ENCODE measurements at regions not wholly inside any gene's neighbourhood (a gene's known extent, or its start where the extent isn't known, plus 50 kb on each side); places are given as distances from the start of the nearest gene placed in this dataset.

DNA sequence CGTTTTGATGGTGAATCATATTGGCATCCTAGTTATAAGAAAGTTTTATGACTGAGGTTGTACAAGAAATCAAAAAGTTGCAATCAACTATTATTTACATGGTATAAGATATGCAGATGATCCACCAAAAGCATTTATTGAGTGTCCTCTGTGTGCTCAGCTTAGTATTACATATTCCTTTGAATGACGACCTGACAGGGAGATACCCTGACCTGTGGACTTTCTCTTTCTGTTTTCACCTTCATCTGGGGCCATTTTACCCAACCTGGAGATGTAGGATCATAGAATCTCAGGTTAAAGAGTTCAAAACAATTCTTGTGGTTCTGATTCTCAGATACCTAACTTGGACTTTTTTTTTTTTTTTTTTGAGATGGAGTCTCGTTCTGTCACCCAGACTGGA, 269.1 kb upstream of the SORCS1 start:
- Mint-ChIP-seq H3K27ac (no peak overlapping the region), H3K4me1 (no peaks in the 10 kb centered on the region), H3K27me3 (no peaks in the 10 kb centered on the region), H3K4me3 (no peak overlapping the region), H3K9me3 (no peaks in the 10 kb centered on the region), H3K36me3 (no peaks in the 10 kb centered on the region)
- no peak for DNase-seq
- POLR2A ChIA-PET = no interaction called here
- no peak for ATAC-seq (ENCODE audit: low read depth)

DNA sequence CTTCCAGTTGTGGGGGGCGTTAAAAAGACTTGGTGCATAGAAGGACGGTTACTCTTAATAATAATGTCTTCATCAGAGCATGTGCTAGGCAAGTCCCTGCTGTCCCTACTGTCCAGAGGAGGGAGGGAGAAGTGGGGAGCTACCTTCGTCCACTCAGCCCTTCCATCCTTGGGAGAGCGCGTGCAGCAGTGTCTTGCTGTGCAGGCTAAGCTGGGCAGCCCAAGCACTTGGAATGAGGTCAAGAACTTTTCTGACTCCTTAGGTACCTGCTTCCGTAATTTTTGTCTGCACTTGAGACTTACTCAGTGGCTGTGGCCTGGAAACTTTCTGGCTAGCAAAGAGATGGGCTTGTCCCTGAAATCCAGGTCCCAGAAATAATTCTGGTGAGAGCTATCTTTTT, 265.9 kb upstream of the SORCS1 start:
- DNase-seq (no peak), ATAC-seq (ENCODE audit: low read depth) (no peak)
- H3K36me3 Mint-ChIP-seq = no peaks in the 10 kb centered on the region
- H3K4me1 Mint-ChIP-seq = no peaks in the 10 kb centered on the region
- H3K9me3 Mint-ChIP-seq = no peaks in the 10 kb centered on the region
- H3K4me3 Mint-ChIP-seq = no peak overlapping the region
- no peaks in the 10 kb centered on the region for H3K27me3 Mint-ChIP-seq
- POLR2A ChIA-PET = no interaction called here
- H3K27ac Mint-ChIP-seq = no peak overlapping the region

- Mint-ChIP-seq H3K9me3 (no peaks in the 10 kb centered on the region), H3K27me3 (no peaks in the 10 kb centered on the region), H3K4me1 (no peaks in the 10 kb centered on the region), H3K4me3 (no peak overlapping the region), H3K27ac (no peak overlapping the region), H3K36me3 (no peaks in the 10 kb centered on the region)
- POLR2A ChIA-PET = no interaction called here
- no peak for ATAC-seq (ENCODE audit: low read depth)
- no peak for DNase-seq
Measured at GRCh38 chr10:107427016-107427415, 262.5 kb upstream of the SORCS1 start.

GRCh38 chr10:107425931-107426553, 261.5 kb upstream of the SORCS1 start:
- H3K36me3 Mint-ChIP-seq = no peaks in the 10 kb centered on the region
- no peaks in the 10 kb centered on the region for H3K9me3 Mint-ChIP-seq
- no peaks in the 10 kb centered on the region for H3K4me1 Mint-ChIP-seq
- ATAC-seq (ENCODE audit: low read depth) = no peak
- H3K27ac Mint-ChIP-seq = no peak overlapping the region
- DNase-seq = no peak
- no peak overlapping the region for H3K4me3 Mint-ChIP-seq
- no peaks in the 10 kb centered on the region for H3K27me3 Mint-ChIP-seq
- POLR2A ChIA-PET = no interaction called here

DNA sequence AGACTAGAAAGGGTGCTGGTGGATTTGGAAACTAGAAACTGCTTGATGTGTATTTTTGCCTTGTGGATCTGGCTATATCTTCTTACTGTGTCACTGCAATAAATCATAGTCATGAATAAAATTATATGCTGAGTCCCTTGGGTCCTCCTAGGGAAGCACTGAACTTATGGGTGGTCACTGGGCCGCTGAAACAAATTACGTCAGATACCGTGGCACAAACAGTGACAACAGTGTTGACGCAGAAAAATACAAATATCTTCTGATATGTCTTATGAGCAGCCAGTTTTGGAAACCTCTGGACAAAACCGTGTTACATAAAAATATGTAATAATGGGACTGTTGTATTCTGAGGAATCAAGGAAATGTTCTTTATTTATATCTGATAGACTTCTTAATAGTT, 260.1 kb upstream of the SORCS1 start:
- no peaks in the 10 kb centered on the region for H3K27me3 Mint-ChIP-seq

DNA sequence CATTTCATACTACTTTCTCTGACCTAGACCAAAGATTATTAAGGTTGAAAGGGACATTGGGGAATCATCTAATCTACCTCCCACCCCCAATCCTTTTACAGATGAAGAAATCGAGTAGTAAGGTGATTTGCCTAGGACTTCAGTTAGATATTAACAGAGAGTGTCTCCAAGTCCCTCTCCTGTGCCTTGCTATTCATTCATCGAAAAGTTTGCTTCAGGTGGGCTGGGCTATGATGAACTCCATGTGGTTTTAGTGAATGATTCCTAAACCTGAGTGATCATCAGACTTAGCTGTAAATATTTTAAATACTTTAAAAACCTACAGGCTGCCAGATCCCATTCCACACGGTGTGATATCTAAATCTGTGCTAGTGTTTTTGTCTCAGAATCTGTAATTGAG, 259.4 kb upstream of the SORCS1 start:
- H3K27me3 Mint-ChIP-seq = no peaks in the 10 kb centered on the region
- no peak for DNase-seq
- POLR2A ChIA-PET = no interaction called here
- H3K27ac Mint-ChIP-seq = no peak overlapping the region
- H3K4me3 Mint-ChIP-seq = no peak overlapping the region
- ATAC-seq (ENCODE audit: low read depth) = no peak
- no peaks in the 10 kb centered on the region for H3K4me1 Mint-ChIP-seq
- H3K9me3 Mint-ChIP-seq = no peaks in the 10 kb centered on the region
- H3K36me3 Mint-ChIP-seq = no peaks in the 10 kb centered on the region

More for the DNA sequence above, 260.1 kb upstream of the SORCS1 start:
- Mint-ChIP-seq H3K4me3 (no peak overlapping the region), H3K36me3 (no peaks in the 10 kb centered on the region), H3K4me1 (no peaks in the 10 kb centered on the region), H3K27ac (no peak overlapping the region), H3K9me3 (no peaks in the 10 kb centered on the region)
- DNase-seq = no peak
- POLR2A ChIA-PET = no interaction called here
- no peak for ATAC-seq (ENCODE audit: low read depth)

GRCh38 chr10:107422681-107423080, 258.2 kb upstream of the SORCS1 start:
- POLR2A ChIA-PET = no interaction called here
- no peak for DNase-seq
- Mint-ChIP-seq H3K36me3 (no peaks in the 10 kb centered on the region), H3K4me1 (no peaks in the 10 kb centered on the region), H3K27me3 (no peaks in the 10 kb centered on the region), H3K27ac (no peak overlapping the region), H3K9me3 (no peaks in the 10 kb centered on the region), H3K4me3 (no peak overlapping the region)
- no peak for ATAC-seq (ENCODE audit: low read depth)

- Mint-ChIP-seq H3K36me3 (no peaks in the 10 kb centered on the region), H3K27me3 (no peaks in the 10 kb centered on the region), H3K4me3 (no peak overlapping the region), H3K4me1 (no peaks in the 10 kb centered on the region), H3K27ac (no peak overlapping the region), H3K9me3 (no peaks in the 10 kb centered on the region)
- no peak for DNase-seq
- POLR2A ChIA-PET = no interaction called here
- ATAC-seq (ENCODE audit: low read depth) = no peak
Measured at GRCh38 chr10:107420196-107420595, 255.7 kb upstream of the SORCS1 start.

DNA sequence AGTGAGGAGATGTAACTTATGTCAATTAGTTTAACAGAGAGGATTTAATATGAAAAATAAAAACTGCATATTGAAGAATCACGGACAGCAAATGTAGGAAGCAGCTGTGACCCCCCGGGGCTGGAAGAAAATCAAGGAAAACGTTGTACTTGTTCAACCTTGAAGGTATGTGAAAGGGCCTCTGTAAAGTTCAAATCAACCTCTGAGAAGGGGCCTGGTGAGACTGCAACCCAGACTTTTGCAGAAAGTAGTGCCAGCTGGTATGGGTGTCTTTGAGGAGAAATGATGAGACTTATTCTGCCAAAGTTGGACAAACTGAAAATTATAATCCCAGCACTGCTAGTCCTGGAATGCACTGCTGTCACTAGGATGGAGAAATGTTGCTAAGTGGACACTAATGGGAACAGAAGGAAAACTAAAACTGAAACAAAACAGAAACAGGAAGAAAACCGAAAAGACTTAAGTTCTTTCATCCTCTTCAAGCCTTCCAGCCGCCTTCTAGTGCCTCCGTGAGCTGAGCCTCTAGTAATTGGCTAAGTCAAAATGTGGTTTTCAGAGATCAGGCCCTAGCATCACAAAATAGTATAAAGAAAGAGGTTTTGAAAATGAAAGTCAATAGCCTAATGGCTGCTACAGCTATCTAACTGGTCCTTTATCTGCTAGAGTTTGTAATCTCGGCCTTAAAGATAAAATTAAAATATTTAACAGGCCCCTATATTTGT, 253.7 kb upstream of the SORCS1 start:
- DNase-seq (no peak), ATAC-seq (ENCODE audit: low read depth) (no peak)
- Mint-ChIP-seq H3K9me3 (no peaks in the 10 kb centered on the region), H3K27ac (no peak overlapping the region), H3K4me1 (no peaks in the 10 kb centered on the region), H3K27me3 (no peaks in the 10 kb centered on the region), H3K36me3 (no peaks in the 10 kb centered on the region), H3K4me3 (no peak overlapping the region)
- POLR2A ChIA-PET = no interaction called here

GRCh38 chr10:107417446-107417845, 252.9 kb upstream of the SORCS1 start:
- DNase-seq (no peak), ATAC-seq (ENCODE audit: low read depth) (no peak)
- Mint-ChIP-seq H3K27me3 (no peaks in the 10 kb centered on the region), H3K9me3 (no peaks in the 10 kb centered on the region), H3K27ac (no peak overlapping the region), H3K36me3 (no peaks in the 10 kb centered on the region), H3K4me1 (no peaks in the 10 kb centered on the region), H3K4me3 (no peak overlapping the region)
- POLR2A ChIA-PET = no interaction called here

GRCh38 chr10:107415446-107415845, 250.9 kb upstream of the SORCS1 start:
- H3K27me3 Mint-ChIP-seq = no peaks in the 10 kb centered on the region

GRCh38 chr10:107413971-107414370, 249.5 kb upstream of the SORCS1 start:
- no peaks in the 10 kb centered on the region for H3K27me3 Mint-ChIP-seq
- POLR2A ChIA-PET = no interaction called here
- H3K36me3 Mint-ChIP-seq = no peaks in the 10 kb centered on the region
- DNase-seq = no peak
- no peak for ATAC-seq (ENCODE audit: low read depth)
- no peaks in the 10 kb centered on the region for H3K4me1 Mint-ChIP-seq
- H3K9me3 Mint-ChIP-seq = no peaks in the 10 kb centered on the region
- no peak overlapping the region for H3K27ac Mint-ChIP-seq
- H3K4me3 Mint-ChIP-seq = no peak overlapping the region

More at GRCh38 chr10:107415446-107415845, 250.9 kb upstream of the SORCS1 start:
- POLR2A ChIA-PET = no interaction called here
- H3K9me3 Mint-ChIP-seq = no peaks in the 10 kb centered on the region
- H3K4me3 Mint-ChIP-seq = no peak overlapping the region
- H3K36me3 Mint-ChIP-seq = no peaks in the 10 kb centered on the region
- H3K4me1 Mint-ChIP-seq = no peaks in the 10 kb centered on the region
- ATAC-seq (ENCODE audit: low read depth) (no peak), DNase-seq (no peak)
- no peak overlapping the region for H3K27ac Mint-ChIP-seq

GRCh38 chr10:107409522-107409921, 245.0 kb upstream of the SORCS1 start:
- POLR2A ChIA-PET = no interaction called here
- Mint-ChIP-seq H3K4me1 (no peaks in the 10 kb centered on the region), H3K4me3 (no peak overlapping the region), H3K36me3 (no peaks in the 10 kb centered on the region), H3K27me3 (no peaks in the 10 kb centered on the region), H3K9me3 (no peaks in the 10 kb centered on the region), H3K27ac (no peak overlapping the region)
- ATAC-seq (ENCODE audit: low read depth) (no peak), DNase-seq (no peak)

- Mint-ChIP-seq H3K36me3 (no peaks in the 10 kb centered on the region), H3K4me3 (no peak overlapping the region), H3K27ac (no peak overlapping the region), H3K9me3 (peaks cover 8% of the 10 kb centered on the region), H3K4me1 (no peaks in the 10 kb centered on the region), H3K27me3 (no peaks in the 10 kb centered on the region)
- DNase-seq = no peak
- no peak for ATAC-seq (ENCODE audit: low read depth)
- POLR2A ChIA-PET = no interaction called here
Measured at GRCh38 chr10:107398115-107398514, 233.6 kb upstream of the SORCS1 start.

Data from activated naive CD8-positive, alpha-beta T cell treated with anti-CD3 and anti-CD28 coated beads, Interleukin-2, amount 10 ng/mL, durations not matched to agents 7 days and 5 days (primary cell).